Keratinocyte (primary cell): ENCODE measurements at regions not wholly inside any gene's neighbourhood (a gene's known extent, or its start where the extent isn't known, plus 50 kb on each side); places are given as distances from the start of the nearest gene placed in this dataset.

ENCODE experiments used
- DNase-seq: peaks from one replicate; pipeline ENCODE4 v3.0.0-alpha.2; 2011; ENCODE audit warnings: low read depth, missing footprints, low spot score
- FAIRE-seq: peaks from 2 replicates; lab custom pipeline; 2011; peaks lifted over from hg19 to GRCh38; lab: Jason Lieb, UNC
- H2AFZ ChIP-seq: 2 replicates; pipeline ENCODE4 v1.6.0; 2012; ENCODE audit warnings: low read length, control low read depth, inconsistent platforms; ENCODE audit not compliant: control insufficient read depth
- H3K27ac ChIP-seq: 2 replicates; pipeline ENCODE4 v1.5.1; 2011; ENCODE audit warnings: low read length; ENCODE audit not compliant: control insufficient read depth, insufficient read depth
- H3K27me3 ChIP-seq: 3 replicates; pipeline ENCODE4 v1.6.0; 2011; ENCODE audit warnings: low read length; ENCODE audit not compliant: control insufficient read depth, insufficient read depth; ENCODE audit errors: extremely low read depth
- H3K36me3 ChIP-seq, 2 experiments: 2 replicates in 1 of 2; 3 replicates in 1 of 2; pipeline ENCODE4 v1.5.1; 2011; ENCODE audit warnings: low read length in 2 of 2, mild to moderate bottlenecking in 1 of 2; ENCODE audit not compliant: control insufficient read depth in 2 of 2, insufficient read depth in 2 of 2; ENCODE audit errors: extremely low read depth in 1 of 2
- H3K4me1 ChIP-seq: 3 replicates; pipeline ENCODE4 v1.5.1; 2011; ENCODE audit warnings: low read length; ENCODE audit not compliant: control insufficient read depth, insufficient read depth; ENCODE audit errors: extremely low read depth
- H3K4me2 ChIP-seq: 3 replicates; pipeline ENCODE4 v1.6.0; 2011; ENCODE audit warnings: low read depth, low read length; ENCODE audit not compliant: control insufficient read depth, insufficient read depth; ENCODE audit errors: extremely low read depth
- H3K4me3 ChIP-seq, 3 experiments: fragments of 200-600 bp in 1 of 3; sonication (generic) in 1 of 3; 2 replicates in 2 of 3; 3 replicates in 1 of 3; pipeline ENCODE4 v1.5.1; 2011 to 2016; ENCODE audit warnings: low read length in 3 of 3, mild to moderate bottlenecking in 3 of 3, control low read depth in 2 of 3, inconsistent platforms in 1 of 3, low read depth in 1 of 3, mixed read lengths in 1 of 3, mixed run types in 1 of 3, moderate library complexity in 1 of 3; ENCODE audit not compliant: control insufficient read depth in 2 of 3, insufficient read depth in 2 of 3; ENCODE audit errors: extremely low read depth in 1 of 3
- H3K79me2 ChIP-seq: 2 replicates; pipeline ENCODE4 v1.6.0; 2012; ENCODE audit warnings: low read length; ENCODE audit not compliant: control insufficient read depth, insufficient read depth
- H3K9ac ChIP-seq: 3 replicates; pipeline ENCODE4 v1.6.0; 2011; ENCODE audit warnings: low read length; ENCODE audit not compliant: control insufficient read depth, insufficient read depth; ENCODE audit errors: extremely low read depth
- H3K9me1 ChIP-seq: 3 replicates; pipeline ENCODE4 v1.6.0; 2011; ENCODE audit warnings: low read length; ENCODE audit not compliant: control insufficient read depth, insufficient read depth; ENCODE audit errors: extremely low read depth
- H3K9me3 ChIP-seq: 2 replicates; pipeline ENCODE4 v1.5.1; 2012; ENCODE audit warnings: low read depth, low read length; ENCODE audit not compliant: control insufficient read depth
- H4K20me1 ChIP-seq: 3 replicates; pipeline ENCODE4 v1.6.0; 2011; ENCODE audit warnings: low read length; ENCODE audit not compliant: control insufficient read depth, insufficient read depth; ENCODE audit errors: extremely low read depth
- EZH2 ChIP-seq: IDR thresholded peaks from one replicate; pipeline ENCODE4 v1.6.1; 2012; ENCODE audit warnings: inconsistent platforms, mild to moderate bottlenecking, low read length, moderate library complexity
- dilution Hi-C: fragments of 300-500 bp; cut with MboI; formaldehyde crosslinking; loops from one replicate; pipeline ENCODE4 v1.7.0; 2020; ENCODE audit warnings: low sequenced_read_pairs; ENCODE audit not compliant: extremely low pct_ligation_motif_present
- TF ChIP-seq, protein P1 (sequence below), 3 experiments: IDR thresholded peaks in 1 of 3; conservative IDR thresholded peaks in 1 of 3; optimal IDR thresholded peaks in 1 of 3; 2 replicates in 2 of 3; 3 replicates in 1 of 3; pipeline versions ENCODE3 to v1.5.1; 2011; ENCODE audit warnings: low read length in 3 of 3, mild to moderate bottlenecking in 3 of 3, moderate library complexity in 2 of 3, control low read depth in 1 of 3, inconsistent platforms in 1 of 3; ENCODE audit not compliant: insufficient read depth in 2 of 3; ENCODE audit errors: extremely low read depth in 1 of 3

DNA sequence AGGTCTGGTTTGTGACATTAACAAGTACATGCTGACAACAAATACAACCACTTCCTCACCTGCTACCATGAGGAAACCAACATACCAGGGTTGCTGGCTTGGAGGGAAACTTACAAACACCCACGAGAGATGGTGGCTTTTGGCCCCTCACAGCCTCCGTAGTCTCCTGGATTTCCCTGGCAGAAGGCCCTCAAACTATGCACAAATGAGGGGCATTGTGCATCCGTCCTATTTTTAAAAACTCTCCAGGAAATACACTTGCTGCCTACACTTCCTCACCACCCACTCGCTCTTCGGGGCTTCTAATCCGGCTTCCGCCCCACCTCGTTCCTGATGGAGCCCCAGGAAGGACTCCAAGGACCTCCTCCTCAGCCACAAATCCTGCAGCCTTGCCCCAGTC, 355.0 kb upstream of the GATB start:
- H3K27ac ChIP-seq: no peak overlapping the region
- no peak overlapping the region for H3K4me2 ChIP-seq
- no peaks in the 10 kb centered on the region for H3K79me2 ChIP-seq
- H3K27me3 ChIP-seq: no peaks in the 10 kb centered on the region
- no peak overlapping the region for H3K9ac ChIP-seq
- no peak overlapping the region for H3K4me3 ChIP-seq
- dilution Hi-C loops: no loop called here
- H4K20me1 ChIP-seq: no peaks in the 10 kb centered on the region
- H3K9me1 ChIP-seq: no peaks in the 10 kb centered on the region
- no peaks in the 10 kb centered on the region for H3K4me1 ChIP-seq
- H2AFZ ChIP-seq: no peak overlapping the region
- DNase-seq: no peak
- TF ChIP-seq, protein P1, sequence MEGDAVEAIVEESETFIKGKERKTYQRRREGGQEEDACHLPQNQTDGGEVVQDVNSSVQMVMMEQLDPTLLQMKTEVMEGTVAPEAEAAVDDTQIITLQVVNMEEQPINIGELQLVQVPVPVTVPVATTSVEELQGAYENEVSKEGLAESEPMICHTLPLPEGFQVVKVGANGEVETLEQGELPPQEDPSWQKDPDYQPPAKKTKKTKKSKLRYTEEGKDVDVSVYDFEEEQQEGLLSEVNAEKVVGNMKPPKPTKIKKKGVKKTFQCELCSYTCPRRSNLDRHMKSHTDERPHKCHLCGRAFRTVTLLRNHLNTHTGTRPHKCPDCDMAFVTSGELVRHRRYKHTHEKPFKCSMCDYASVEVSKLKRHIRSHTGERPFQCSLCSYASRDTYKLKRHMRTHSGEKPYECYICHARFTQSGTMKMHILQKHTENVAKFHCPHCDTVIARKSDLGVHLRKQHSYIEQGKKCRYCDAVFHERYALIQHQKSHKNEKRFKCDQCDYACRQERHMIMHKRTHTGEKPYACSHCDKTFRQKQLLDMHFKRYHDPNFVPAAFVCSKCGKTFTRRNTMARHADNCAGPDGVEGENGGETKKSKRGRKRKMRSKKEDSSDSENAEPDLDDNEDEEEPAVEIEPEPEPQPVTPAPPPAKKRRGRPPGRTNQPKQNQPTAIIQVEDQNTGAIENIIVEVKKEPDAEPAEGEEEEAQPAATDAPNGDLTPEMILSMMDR (optimal IDR thresholded peaks at IDR 0.05 in 1 of 3, IDR thresholded peaks at IDR 0.05 in 1 of 3, conservative IDR thresholded peaks at IDR 0.05 in 1 of 3; ENCODE audit: extremely low read depth in 1 of 3, insufficient read depth in 2 of 3, low read length in 3 of 3): no peak
- TF ChIP-seq EZH2: no peak
- FAIRE-seq: no peak
- no peaks in the 10 kb centered on the region for H3K36me3 ChIP-seq
- H3K9me3 ChIP-seq: no peaks in the 10 kb centered on the region

DNA sequence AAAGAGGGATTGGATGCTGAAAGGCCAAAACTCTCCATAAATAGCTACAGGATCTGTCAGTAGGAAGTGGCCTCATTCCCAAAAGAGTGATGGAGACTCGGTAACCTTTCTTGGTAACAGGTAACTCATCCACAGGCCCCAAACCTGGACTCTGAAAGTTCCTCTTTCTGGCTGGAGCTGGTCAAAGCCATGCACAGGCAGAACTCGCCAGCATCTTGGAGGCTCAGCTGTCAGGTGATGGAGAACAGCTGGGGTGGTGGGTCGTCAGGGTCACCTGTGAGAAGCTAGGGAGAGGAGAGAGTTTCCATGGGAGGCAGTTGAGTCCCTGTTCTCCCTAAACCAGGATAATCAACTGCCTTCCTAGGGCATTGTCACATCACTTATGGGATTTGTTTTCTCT, 354.3 kb upstream of the GATB start:
- no peaks in the 10 kb centered on the region for H3K9me1 ChIP-seq
- no peak for TF ChIP-seq EZH2
- TF ChIP-seq, protein P1 (optimal IDR thresholded peaks at IDR 0.05 in 1 of 3, IDR thresholded peaks at IDR 0.05 in 1 of 3, conservative IDR thresholded peaks at IDR 0.05 in 1 of 3; ENCODE audit: extremely low read depth in 1 of 3, insufficient read depth in 2 of 3, low read length in 3 of 3): no peak
- no peaks in the 10 kb centered on the region for H3K9me3 ChIP-seq
- no peak overlapping the region for H3K4me3 ChIP-seq
- no peaks in the 10 kb centered on the region for H3K79me2 ChIP-seq
- H2AFZ ChIP-seq: no peak overlapping the region
- dilution Hi-C loops: no loop called here
- FAIRE-seq: no peak
- H3K9ac ChIP-seq: no peak overlapping the region
- no peaks in the 10 kb centered on the region for H3K27me3 ChIP-seq
- no peak overlapping the region for H3K4me2 ChIP-seq
- no peak for DNase-seq
- H3K36me3 ChIP-seq: no peaks in the 10 kb centered on the region
- no peaks in the 10 kb centered on the region for H4K20me1 ChIP-seq
- H3K4me1 ChIP-seq: no peaks in the 10 kb centered on the region
- H3K27ac ChIP-seq: no peak overlapping the region
